Neural cell (in vitro differentiated cells): ENCODE measurements at regions not wholly inside any gene's neighbourhood (a gene's known extent, or its start where the extent isn't known, plus 50 kb on each side); places are given as distances from the start of the nearest gene placed in this dataset.

Source experiments
- CTCF ChIP-seq: fragments of 450-650 bp; IDR thresholded peaks from 2 replicates; pipeline ENCODE4 v1.5.1; 2014; ENCODE audit warnings: antibody characterized with exemption, mild to moderate bottlenecking, moderate library complexity; ENCODE audit not compliant: poor library complexity, severe bottlenecking
- EZH2 ChIP-seq: fragments of 200-600, 300-800 bp; shearing (Covaris generic), sonication (generic); IDR thresholded peaks from 2 replicates; pipeline ENCODE4 v1.6.1; 2014; ENCODE audit warnings: antibody characterized with exemption, low read length, borderline replicate concordance, mild to moderate bottlenecking; ENCODE audit not compliant: insufficient read depth, poor library complexity, severe bottlenecking
- MXI1 ChIP-seq: fragments of 450-650 bp; conservative IDR thresholded peaks from 2 replicates; pipeline ENCODE4 v1.6.1; 2014; ENCODE audit warnings: antibody characterized with exemption, mild to moderate bottlenecking; ENCODE audit not compliant: poor library complexity, severe bottlenecking
- POLR2AphosphoS5 ChIP-seq: IDR thresholded peaks from 2 replicates; pipeline ENCODE4 v1.6.1; 2012
- RAD21 ChIP-seq: fragments of 450-650 bp; conservative IDR thresholded peaks from 2 replicates; pipeline ENCODE4 v1.6.1; 2014; ENCODE audit warnings: antibody characterized with exemption, mild to moderate bottlenecking, moderate library complexity

GRCh38 chr3:106059953-106060517 lies 191.2 kb upstream of the CBLB start:
- TF ChIP-seq POLR2AphosphoS5 = no peak
- no peak for TF ChIP-seq EZH2
- no peak for TF ChIP-seq RAD21
- TF ChIP-seq CTCF = no peak
- TF ChIP-seq MXI1 = no peak
